HG02973 (cell line): ENCODE measurements at regions not wholly inside any gene's neighbourhood (a gene's known extent, or its start where the extent isn't known, plus 50 kb on each side); places are given as distances from the start of the nearest gene placed in this dataset.
"Not testable (repeated sequence)": the region's sequence is repeated elsewhere in the genome, so short reads cannot be mapped to it uniquely, and the experiment has no call there.

Experiments used
- ATAC-seq: cut with Tn5 transposase; IDR thresholded peaks from one replicate; pipeline ENCODE4 v1.9.1; 2021; ENCODE audit warnings: moderate library complexity; ENCODE audit not compliant: unreplicated experiment

- no peak for ATAC-seq
Observed at GRCh38 chr3:59372346-59372745, 322.5 kb upstream of the CFAP20DC start.

DNA sequence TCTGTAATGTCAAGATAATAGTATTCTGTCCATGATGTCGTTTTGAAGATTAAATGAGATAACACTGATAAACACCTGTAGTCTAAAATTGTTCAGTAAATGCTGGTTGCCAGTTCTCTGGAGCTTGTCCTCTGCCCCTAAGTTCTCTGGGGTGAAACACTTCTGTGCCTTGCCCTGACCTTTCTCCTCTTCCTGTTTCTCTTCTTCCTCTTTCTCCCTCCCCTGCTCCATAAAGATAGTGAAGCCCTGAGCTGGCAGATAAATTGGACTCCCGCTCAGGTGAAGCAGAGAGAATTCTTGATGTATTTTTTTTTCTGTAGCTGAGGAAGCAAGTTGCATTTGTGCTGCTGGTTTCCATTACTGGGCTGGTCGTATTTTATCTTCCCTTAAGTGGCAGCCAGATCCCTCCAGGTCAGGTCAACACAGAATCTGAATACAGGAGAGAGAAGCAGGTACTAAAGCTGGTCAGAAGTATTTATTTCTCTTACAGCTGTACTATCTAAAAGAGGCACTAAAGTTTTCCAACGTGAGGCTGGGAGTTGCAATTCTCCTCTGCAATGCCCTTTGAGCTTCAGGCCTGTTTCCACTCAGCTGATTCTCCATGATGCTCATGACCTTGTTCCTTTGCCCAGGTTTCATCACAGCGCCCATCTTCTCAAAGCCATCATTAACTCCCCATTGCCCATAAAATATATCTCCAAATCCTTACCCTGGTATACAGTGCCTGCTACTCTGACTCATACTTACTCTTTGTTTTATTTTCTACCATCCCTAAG is 319.3 kb upstream of the CFAP20DC start:
- no peak for ATAC-seq

DNA sequence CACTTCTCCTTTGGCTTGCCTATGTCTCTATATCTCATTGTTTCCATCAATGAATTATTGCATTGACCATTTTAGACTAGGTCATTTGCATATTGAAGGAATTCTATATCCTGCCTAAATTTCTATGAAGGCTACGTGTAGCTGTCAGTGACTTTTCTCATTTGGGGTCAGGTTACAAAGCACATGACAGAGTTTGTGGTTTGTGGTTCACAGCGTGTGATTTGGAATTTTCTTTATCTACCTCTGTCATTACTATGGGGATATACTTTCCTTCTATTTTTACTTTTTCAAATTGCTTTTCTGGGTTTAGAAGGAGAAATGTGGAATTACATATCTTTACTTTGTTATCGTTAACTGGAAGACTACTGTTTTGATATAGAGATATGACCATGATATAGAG is 317.3 kb upstream of the CFAP20DC start:
- no peak for ATAC-seq

- no peak for ATAC-seq
Observed at GRCh38 chr3:59366218-59366617, 316.4 kb upstream of the CFAP20DC start.

DNA sequence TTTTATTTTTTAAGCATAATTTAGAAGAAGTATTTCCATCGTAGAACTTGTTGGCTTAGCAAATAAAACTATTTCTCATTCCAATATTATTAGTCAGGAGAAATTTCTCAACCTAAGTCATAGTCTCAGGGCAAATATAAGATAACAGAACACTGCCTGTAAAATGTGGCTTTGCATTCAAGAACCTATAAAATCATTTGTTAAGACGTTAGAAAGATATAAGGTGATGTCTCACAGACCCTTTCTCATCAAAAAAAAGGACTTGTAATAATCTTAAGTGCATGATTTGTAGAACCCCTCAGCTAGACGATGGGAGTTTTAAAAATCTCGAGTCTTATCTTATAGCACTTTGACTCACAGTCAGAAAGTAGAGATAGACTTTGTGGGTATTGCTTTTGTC is 314.7 kb upstream of the CFAP20DC start:
- no peak for ATAC-seq

- not testable (repeated sequence) for ATAC-seq
Observed at GRCh38 chr3:59360312-59360711, 310.5 kb upstream of the CFAP20DC start.

DNA sequence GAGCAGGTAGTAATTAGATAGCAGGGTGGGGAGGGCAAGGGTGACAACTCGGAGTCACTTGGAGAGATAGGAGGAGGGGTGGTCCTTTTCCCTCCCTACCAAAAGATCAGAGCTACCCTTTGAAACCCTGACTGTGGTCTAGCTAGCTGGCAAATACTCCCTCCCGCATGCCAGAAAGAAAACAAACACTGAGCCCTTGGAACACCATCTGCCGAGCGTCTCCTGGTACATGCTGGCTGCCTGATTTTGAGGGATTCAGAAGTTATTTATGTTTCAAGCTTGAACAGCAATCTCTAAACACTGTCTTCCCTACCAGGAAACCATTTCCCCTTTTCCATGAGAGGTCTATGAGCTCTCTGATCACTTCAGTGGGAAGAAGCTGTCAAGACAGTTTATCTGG is 291.6 kb upstream of the CFAP20DC start:
- ATAC-seq: no peak

- no peak for ATAC-seq
Observed at GRCh38 chr3:59339818-59340217, 290.0 kb upstream of the CFAP20DC start.

- no peak for ATAC-seq
Observed at GRCh38 chr3:59338934-59339333, 289.1 kb upstream of the CFAP20DC start.

DNA sequence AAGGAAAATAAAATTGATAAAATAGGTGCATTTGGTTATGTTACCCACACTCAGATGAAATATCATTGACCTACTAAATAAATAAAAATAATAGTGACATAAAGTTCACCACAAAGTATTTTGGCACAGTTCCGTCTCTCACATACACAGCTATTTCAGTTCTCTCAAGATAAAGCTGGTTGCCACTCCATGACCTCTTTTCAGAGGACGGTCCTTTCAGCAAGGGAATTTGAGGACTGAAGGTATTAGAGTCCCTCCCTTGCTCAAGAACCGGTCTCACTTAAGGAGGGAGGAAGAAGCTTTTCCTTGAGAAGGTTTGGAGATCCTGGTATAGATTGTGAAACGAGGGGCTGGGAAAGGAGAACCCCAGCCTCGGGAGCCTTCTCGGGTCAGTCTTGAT is 285.5 kb upstream of the CFAP20DC start:
- no peak for ATAC-seq

DNA sequence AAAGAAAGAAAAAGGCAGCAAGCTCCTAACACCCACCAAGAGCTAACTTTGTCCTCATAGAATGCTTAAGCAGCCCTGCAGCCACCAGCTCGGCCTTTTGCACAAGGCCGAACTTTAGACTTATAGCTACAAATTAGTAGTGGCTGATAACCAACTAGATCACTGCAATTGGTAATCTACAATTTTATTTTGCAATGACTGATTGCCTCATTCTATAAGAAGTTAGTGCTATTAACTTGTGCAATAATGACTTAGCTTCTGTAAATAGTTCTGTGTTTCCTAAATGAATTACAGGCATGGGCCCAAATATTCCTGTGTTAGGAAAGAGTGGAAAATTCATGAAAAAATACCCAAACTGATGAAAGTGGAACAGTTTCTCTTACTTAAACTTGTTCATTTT is 284.8 kb upstream of the CFAP20DC start:
- ATAC-seq: no peak

GRCh38 chr3:59327376-59327808 is 277.6 kb upstream of the CFAP20DC start:
- ATAC-seq: no peak

DNA sequence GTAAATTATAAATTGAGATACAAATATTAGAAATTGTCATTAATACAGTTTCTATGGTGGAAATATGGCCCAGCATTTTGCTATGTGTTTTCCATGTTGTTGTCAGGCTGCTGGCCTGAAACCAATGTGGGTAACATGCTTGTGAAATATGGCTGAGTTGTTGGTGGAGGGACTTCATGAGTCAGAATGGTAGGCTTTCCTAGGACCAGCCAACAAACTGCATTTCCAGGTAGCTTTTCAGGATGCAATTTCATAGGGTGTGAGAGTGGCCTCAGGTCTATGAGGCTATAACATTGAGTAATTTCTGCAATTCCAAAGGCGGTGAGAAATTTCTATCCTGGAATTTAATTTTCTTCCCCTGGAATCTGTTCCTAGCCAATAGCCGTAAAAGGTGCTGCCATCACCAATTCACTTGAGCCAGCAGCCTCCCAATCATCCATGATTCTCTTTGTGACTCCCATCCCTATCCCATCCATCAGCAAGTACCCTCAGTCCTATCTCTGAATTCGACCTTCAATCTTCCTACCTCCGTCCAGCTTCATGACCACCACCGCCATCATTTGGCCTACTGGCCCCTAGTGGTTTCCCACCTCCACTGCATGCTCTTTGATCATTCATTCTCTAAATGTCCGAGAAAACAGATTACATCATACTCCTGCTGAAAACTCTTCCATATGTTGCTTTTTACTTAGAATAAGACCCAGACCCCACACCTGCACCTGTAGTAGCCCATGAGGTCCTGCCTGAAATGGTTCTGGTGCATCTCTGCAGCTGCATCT is 276.6 kb upstream of the CFAP20DC start:
- no peak for ATAC-seq

GRCh38 chr3:59321881-59322540 is 272.2 kb upstream of the CFAP20DC start:
- ATAC-seq: no peak

- no peak for ATAC-seq
Observed at GRCh38 chr3:59320080-59320479, 270.3 kb upstream of the CFAP20DC start.

DNA sequence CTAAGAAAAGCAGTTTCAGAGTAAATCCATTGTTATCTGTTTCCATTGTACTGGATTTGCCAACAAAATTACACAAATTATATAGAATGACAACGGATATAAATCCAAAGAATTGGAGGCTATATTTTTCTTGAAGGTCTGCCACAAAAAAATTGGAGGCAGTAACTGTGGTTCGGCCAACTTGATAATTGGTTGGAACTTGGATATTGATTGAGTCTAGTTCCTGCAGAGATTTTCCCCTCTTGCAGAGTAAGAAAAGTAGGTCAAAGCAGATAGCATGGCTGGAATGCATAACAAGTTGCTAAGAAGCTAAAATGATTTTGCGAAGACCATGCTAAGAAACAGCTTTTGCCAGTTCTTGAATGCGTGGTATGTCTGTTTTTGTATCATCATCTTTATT is 269.6 kb upstream of the CFAP20DC start:
- ATAC-seq: no peak

- ATAC-seq: no peak
Observed at GRCh38 chr3:59318881-59319280, 269.1 kb upstream of the CFAP20DC start.

- no peak for ATAC-seq
Observed at GRCh38 chr3:59317386-59317785, 267.6 kb upstream of the CFAP20DC start.

DNA sequence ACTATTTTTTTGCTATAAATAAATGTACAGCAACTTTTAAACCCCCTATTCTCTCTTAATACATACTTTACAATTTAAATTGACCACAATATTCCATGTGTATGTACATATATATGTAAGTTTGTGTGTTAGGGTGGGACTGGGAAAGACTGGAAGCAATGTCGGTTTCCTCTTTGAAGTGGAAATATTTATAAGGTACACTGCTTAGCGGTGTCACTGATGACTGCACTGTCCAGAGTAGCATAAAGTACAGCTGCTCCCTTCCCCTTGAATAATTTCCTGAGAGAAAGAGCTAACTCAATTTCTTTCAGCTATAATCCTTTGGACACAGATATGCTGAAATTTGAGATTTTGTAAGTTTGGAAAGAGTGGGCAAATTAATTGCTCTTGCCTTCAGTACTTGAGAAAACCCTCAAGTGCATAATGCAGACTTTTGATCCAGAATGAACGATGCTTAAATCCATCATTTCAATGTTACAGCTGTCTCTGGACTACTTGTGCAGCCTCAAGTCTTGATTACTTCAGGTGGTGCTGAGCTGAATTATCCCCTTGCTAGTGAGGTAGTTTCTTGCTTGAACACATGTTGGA is 267.0 kb upstream of the CFAP20DC start:
- no peak for ATAC-seq

GRCh38 chr3:59313365-59313764 is 263.5 kb upstream of the CFAP20DC start:
- no peak for ATAC-seq

DNA sequence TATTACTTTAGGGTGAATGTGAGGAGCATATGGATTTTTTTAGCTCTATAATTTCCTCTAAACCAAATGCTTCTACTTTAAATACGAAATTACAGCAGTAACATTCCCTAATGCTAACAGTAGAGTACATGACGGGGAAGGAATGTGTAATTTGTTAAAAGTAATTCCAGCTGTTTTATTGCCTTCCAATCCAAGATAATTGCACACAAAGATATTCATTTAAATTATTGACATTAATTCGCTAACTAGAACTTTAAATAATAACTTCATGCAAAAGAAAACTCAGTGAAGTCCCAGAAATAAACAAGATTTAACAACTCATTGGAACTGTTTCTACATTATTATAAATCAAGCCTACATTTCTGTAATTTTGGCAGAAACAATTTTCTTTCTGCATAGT is 261.4 kb upstream of the CFAP20DC start:
- ATAC-seq: no peak
